Activated naive CD4-positive, alpha-beta T cell treated with anti-CD3 and anti-CD28 coated beads, Interleukin-2, amount 10 ng/mL, durations not matched to agents 7 days and 5 days (primary cell): ENCODE measurements at regions not wholly inside any gene's neighbourhood (a gene's known extent, or its start where the extent isn't known, plus 50 kb on each side); places are given as distances from the start of the nearest gene placed in this dataset.

Experiments used
- CTCF ChIA-PET: fragments of 350-600 bp; sonication (Branson Sonifier 250); formaldehyde crosslinking; loops from one replicate; lab custom pipeline; 2021; ENCODE audit warnings: antibody characterized with exemption; lab: Charles Lee
- DNase-seq: peaks from one replicate; pipeline ENCODE4 v3.0.0-alpha.2; 2020
- H3K27ac Mint-ChIP-seq: one replicate; pipeline ENCODE4 v1.8.0; 2021; ENCODE audit warnings: mild to moderate bottlenecking, moderate library complexity, mixed read lengths
- H3K27me3 Mint-ChIP-seq: one replicate; pipeline ENCODE4 v1.8.0; 2021; ENCODE audit warnings: mild to moderate bottlenecking, mixed read lengths
- H3K36me3 Mint-ChIP-seq: one replicate; pipeline ENCODE4 v1.8.0; 2021; ENCODE audit warnings: mixed read lengths
- H3K4me1 Mint-ChIP-seq: one replicate; pipeline ENCODE4 v1.8.0; 2021; ENCODE audit warnings: mixed read lengths
- H3K4me3 Mint-ChIP-seq: one replicate; pipeline ENCODE4 v1.8.0; 2021; ENCODE audit warnings: mild to moderate bottlenecking, moderate library complexity, mixed read lengths
- H3K9me3 Mint-ChIP-seq: one replicate; pipeline ENCODE4 v1.8.0; 2021; ENCODE audit warnings: mixed read lengths

GRCh38 chr14:38350102-38350501, 94.2 kb upstream of the CLEC14A start:
- no peak for DNase-seq
- CTCF ChIA-PET, result no interaction called here
- Mint-ChIP-seq H3K9me3 (peaks cover 2% of the 10 kb centered on the region), H3K4me1 (no peaks in the 10 kb centered on the region), H3K27me3 (no peaks in the 10 kb centered on the region), H3K36me3 (no peaks in the 10 kb centered on the region), H3K4me3 (no peak overlapping the region), H3K27ac (no peak overlapping the region)

GRCh38 chr14:38342803-38343202, 86.9 kb upstream of the CLEC14A start:
- CTCF ChIA-PET, result no interaction called here
- Mint-ChIP-seq H3K4me3 (no peak overlapping the region), H3K27me3 (peaks cover 3% of the 10 kb centered on the region), H3K4me1 (no peaks in the 10 kb centered on the region), H3K9me3 (no peaks in the 10 kb centered on the region), H3K36me3 (no peaks in the 10 kb centered on the region), H3K27ac (no peak overlapping the region)
- DNase-seq, result no peak

- DNase-seq, result no peak
- peaks cover 3% of the 10 kb centered on the region for H3K27me3 Mint-ChIP-seq
- no peaks in the 10 kb centered on the region for H3K9me3 Mint-ChIP-seq
- no peaks in the 10 kb centered on the region for H3K36me3 Mint-ChIP-seq
- no peaks in the 10 kb centered on the region for H3K4me1 Mint-ChIP-seq
- CTCF ChIA-PET, result no interaction called here
- H3K4me3 Mint-ChIP-seq, result no peak overlapping the region
- no peak overlapping the region for H3K27ac Mint-ChIP-seq
Observed at GRCh38 chr14:38339696-38340095, 83.8 kb upstream of the CLEC14A start.

- Mint-ChIP-seq H3K4me3 (no peak overlapping the region), H3K4me1 (no peaks in the 10 kb centered on the region), H3K27ac (no peak overlapping the region), H3K9me3 (no peaks in the 10 kb centered on the region), H3K36me3 (no peaks in the 10 kb centered on the region), H3K27me3 (no peaks in the 10 kb centered on the region)
- CTCF ChIA-PET, result no interaction called here
- no peak for DNase-seq
Observed at GRCh38 chr14:38336298-38336697, 80.4 kb upstream of the CLEC14A start.

GRCh38 chr14:38330275-38330674, 74.4 kb upstream of the CLEC14A start:
- Mint-ChIP-seq H3K36me3 (no peaks in the 10 kb centered on the region), H3K4me3 (no peak overlapping the region), H3K4me1 (no peaks in the 10 kb centered on the region), H3K27me3 (no peaks in the 10 kb centered on the region), H3K27ac (no peak overlapping the region), H3K9me3 (no peaks in the 10 kb centered on the region)
- no peak for DNase-seq
- CTCF ChIA-PET, result no interaction called here

GRCh38 chr14:38329246-38329645, 73.4 kb upstream of the CLEC14A start:
- Mint-ChIP-seq H3K27ac (no peak overlapping the region), H3K27me3 (no peaks in the 10 kb centered on the region), H3K36me3 (no peaks in the 10 kb centered on the region), H3K4me1 (no peaks in the 10 kb centered on the region), H3K9me3 (no peaks in the 10 kb centered on the region), H3K4me3 (no peak overlapping the region)
- no peak for DNase-seq
- CTCF ChIA-PET, result no interaction called here

- no peak for DNase-seq
- no peaks in the 10 kb centered on the region for H3K27me3 Mint-ChIP-seq
- H3K9me3 Mint-ChIP-seq, result no peaks in the 10 kb centered on the region
- no peaks in the 10 kb centered on the region for H3K4me1 Mint-ChIP-seq
- H3K4me3 Mint-ChIP-seq, result no peak overlapping the region
- CTCF ChIA-PET, result no interaction called here
- H3K27ac Mint-ChIP-seq, result no peak overlapping the region
- H3K36me3 Mint-ChIP-seq, result no peaks in the 10 kb centered on the region
Observed at GRCh38 chr14:38316922-38317321, 61.0 kb upstream of the CLEC14A start.

GRCh38 chr14:38311655-38312054, 55.8 kb upstream of the CLEC14A start:
- no peak for DNase-seq
- Mint-ChIP-seq H3K4me1 (no peaks in the 10 kb centered on the region), H3K4me3 (no peak overlapping the region), H3K27me3 (no peaks in the 10 kb centered on the region), H3K27ac (no peak overlapping the region), H3K36me3 (no peaks in the 10 kb centered on the region), H3K9me3 (no peaks in the 10 kb centered on the region)
- CTCF ChIA-PET, result no interaction called here

- Mint-ChIP-seq H3K9me3 (no peaks in the 10 kb centered on the region), H3K27ac (no peak overlapping the region), H3K36me3 (no peaks in the 10 kb centered on the region), H3K4me1 (no peaks in the 10 kb centered on the region), H3K27me3 (no peaks in the 10 kb centered on the region), H3K4me3 (no peak overlapping the region)
- CTCF ChIA-PET, result no interaction called here
- DNase-seq, result no peak
Observed at GRCh38 chr14:38310420-38310995, 54.6 kb upstream of the CLEC14A start.

GRCh38 chr14:38309522-38310277, 53.8 kb upstream of the CLEC14A start:
- CTCF ChIA-PET, result no interaction called here
- Mint-ChIP-seq H3K9me3 (no peaks in the 10 kb centered on the region), H3K36me3 (no peaks in the 10 kb centered on the region), H3K27ac (no peak overlapping the region), H3K4me1 (no peaks in the 10 kb centered on the region), H3K4me3 (no peak overlapping the region), H3K27me3 (no peaks in the 10 kb centered on the region)
- no peak for DNase-seq
